Uterus (tissue), 3 donors: ENCODE measurements at regions not wholly inside any gene's neighbourhood (a gene's known extent, or its start where the extent isn't known, plus 50 kb on each side); places are given as distances from the start of the nearest gene placed in this dataset.

Experiments
- DNase-seq, 2 donors: peaks; one replicate each; pipeline ENCODE4 v3.0.0-alpha.2; 2019 to 2020
- H3K27ac ChIP-seq, 2 donors: fragments of 200-600 bp; sonication (generic); 1 replicate in 1 of 2; 2 replicates in 1 of 2; pipeline ENCODE4 v1.5.1; 2016 to 2018
- H3K27me3 ChIP-seq, 2 donors: fragments of 200-600 bp; sonication (generic); one replicate each; pipeline ENCODE4 v1.5.1; 2018 to 2019; ENCODE audit warnings: control low read depth in 1 of 2
- H3K36me3 ChIP-seq, 2 donors: fragments of 200-600 bp; sonication (generic); one replicate each; pipeline ENCODE4 v1.5.1; 2019; ENCODE audit warnings: control low read depth in 1 of 2
- H3K4me1 ChIP-seq, 2 donors: fragments of 200-600 bp; sonication (generic); one replicate each; pipeline ENCODE4 v1.5.1; 2018 to 2019; ENCODE audit warnings: control low read depth in 1 of 2
- H3K4me3 ChIP-seq, 2 donors: fragments of 200-600 bp; sonication (generic); 1 replicate in 1 of 2; 2 replicates in 1 of 2; pipeline ENCODE4 v1.5.1; 2018 to 2019; ENCODE audit warnings: mild to moderate bottlenecking in 1 of 2
- H3K9me3 ChIP-seq, 2 donors: fragments of 200-600 bp; sonication (generic); one replicate each; pipeline ENCODE4 v1.5.1; 2019; ENCODE audit warnings: control low read depth in 1 of 2
- CTCF ChIP-seq, 4 experiments: fragments of 200-600 bp in 2 of 4; fragments of 450-650 bp in 2 of 4; sonication (generic) in 2 of 4; IDR thresholded peaks; one replicate each; pipeline ENCODE4 v1.5.1; 2016 to 2019; ENCODE audit warnings: antibody characterized with exemption in 4 of 4, mild to moderate bottlenecking in 2 of 4, moderate library complexity in 1 of 4
- POLR2A ChIP-seq, 2 donors: fragments of 450-650 bp; IDR thresholded peaks; one replicate each; pipeline ENCODE4 v1.6.1; 2016; ENCODE audit warnings: antibody characterized with exemption in 2 of 2, mild to moderate bottlenecking in 1 of 2, moderate library complexity in 1 of 2
- intact Hi-C: fragments of 100-400 bp; cut with DNase I; formaldehyde crosslinking; loops from one replicate; pipeline ENCODE4 v1.15.1; 2023; ENCODE audit warnings: low total_unique reads
- donor health status: DM: yes; HTN: yes; CAD: no.

- intact Hi-C loops: no loop called here
Measured at GRCh38 chr4:14247767-14248166, 620.2 kb upstream of the BOD1L1 start.

GRCh38 chr4:14249226-14249625 lies 621.7 kb upstream of the BOD1L1 start:
- H3K4me1 ChIP-seq: no peaks in the 10 kb centered on the region
- no peaks in the 10 kb centered on the region for H3K36me3 ChIP-seq
- no peaks in the 10 kb centered on the region for H3K27me3 ChIP-seq
- H3K4me3 ChIP-seq: no peak overlapping the region
- intact Hi-C loops: no loop called here
- no peak overlapping the region for H3K27ac ChIP-seq
- TF ChIP-seq CTCF (IDR thresholded peaks at IDR 0.05): no peak
- no peak for TF ChIP-seq POLR2A (IDR thresholded peaks at IDR 0.05)
- no peak for DNase-seq
- no peaks in the 10 kb centered on the region for H3K9me3 ChIP-seq

More at GRCh38 chr4:14247767-14248166, 620.2 kb upstream of the BOD1L1 start:
- DNase-seq: no peak
- Histone ChIP-seq H3K36me3 (no peaks in the 10 kb centered on the region), H3K27ac (no peak overlapping the region), H3K4me3 (no peak overlapping the region), H3K4me1 (no peaks in the 10 kb centered on the region), H3K9me3 (no peaks in the 10 kb centered on the region), H3K27me3 (no peaks in the 10 kb centered on the region)
- TF ChIP-seq CTCF (IDR thresholded peaks at IDR 0.05): no peak
- no peak for TF ChIP-seq POLR2A (IDR thresholded peaks at IDR 0.05)

- TF ChIP-seq POLR2A (IDR thresholded peaks at IDR 0.05): no peak
- TF ChIP-seq CTCF (IDR thresholded peaks at IDR 0.05): peak in 1 of 4 experiments; percentile 11
- Histone ChIP-seq H3K9me3 (no peaks in the 10 kb centered on the region), H3K27ac (no peak overlapping the region), H3K36me3 (no peaks in the 10 kb centered on the region), H3K4me3 (no peak overlapping the region), H3K4me1 (no peaks in the 10 kb centered on the region), H3K27me3 (no peaks in the 10 kb centered on the region)
- peak in 1 of 2 donors; percentile 12 for DNase-seq
- intact Hi-C loops: no loop called here
Measured at GRCh38 chr4:14254252-14254651, 626.7 kb upstream of the BOD1L1 start.

GRCh38 chr4:14254926-14255325 lies 627.4 kb upstream of the BOD1L1 start:
- Histone ChIP-seq H3K27ac (no peak overlapping the region), H3K4me1 (no peaks in the 10 kb centered on the region), H3K27me3 (no peaks in the 10 kb centered on the region), H3K9me3 (no peaks in the 10 kb centered on the region), H3K36me3 (no peaks in the 10 kb centered on the region), H3K4me3 (no peak overlapping the region)
- no peak for DNase-seq
- intact Hi-C loops: no loop called here
- TF ChIP-seq CTCF (IDR thresholded peaks at IDR 0.05): no peak
- TF ChIP-seq POLR2A (IDR thresholded peaks at IDR 0.05): no peak

GRCh38 chr4:14257903-14258302 lies 630.4 kb upstream of the BOD1L1 start:
- TF ChIP-seq CTCF (IDR thresholded peaks at IDR 0.05) (no peak), POLR2A (IDR thresholded peaks at IDR 0.05) (no peak)
- Histone ChIP-seq H3K36me3 (no peaks in the 10 kb centered on the region), H3K4me1 (no peaks in the 10 kb centered on the region), H3K9me3 (no peaks in the 10 kb centered on the region), H3K4me3 (no peak overlapping the region), H3K27me3 (no peaks in the 10 kb centered on the region), H3K27ac (no peak overlapping the region)
- intact Hi-C loops: no loop called here
- DNase-seq: no peak
